B cell (primary cell): ENCODE measurements at regions not wholly inside any gene's neighbourhood (a gene's known extent, or its start where the extent isn't known, plus 50 kb on each side); places are given as distances from the start of the nearest gene placed in this dataset.

Experiments used
- ATAC-seq: fragments of 200-7000 bp; cut with Tn5 transposase; one replicate; pipeline ENCODE4 v1.10.0; 2021; ENCODE audit warnings: low read depth, mild to moderate bottlenecking, moderate number of reproducible peaks, moderate library complexity
- CTCF ChIA-PET: fragments of 350-600 bp; sonication (Branson Sonifier 250); formaldehyde crosslinking; loops from one replicate; lab custom pipeline; 2021; ENCODE audit warnings: antibody characterized with exemption, inconsistent platforms; lab: Charles Lee
- POLR2A ChIA-PET: fragments of 350-600 bp; sonication (Branson Sonifier 250); formaldehyde crosslinking; loops from one replicate; lab custom pipeline; 2021; ENCODE audit warnings: antibody characterized with exemption; lab: Charles Lee
- DNase-seq: peaks from one replicate; pipeline ENCODE4 v3.0.0; 2013
- H2AFZ ChIP-seq: 2 replicates; pipeline ENCODE4 v1.6.1; 2012; ENCODE audit warnings: mild to moderate bottlenecking, low read depth, low read length; ENCODE audit not compliant: insufficient read depth, poor library complexity, severe bottlenecking
- H3K27ac ChIP-seq, 2 donors: 1 replicate in 1 of 2; 2 replicates in 1 of 2; pipeline ENCODE4 v1.5.1; 2012 to 2013; ENCODE audit warnings: low read length in 2 of 2, mild to moderate bottlenecking in 2 of 2, moderate library complexity in 1 of 2
- H3K27me3 ChIP-seq, 4 experiments: fragments of 200-600 bp in 1 of 4; sonication (generic) in 1 of 4; replicated peaks in 1 of 4; 1 replicate in 2 of 4; 2 replicates in 2 of 4; pipeline versions ENCODE4 v1.6.1 to v1.7.0; 2013 to 2016; ENCODE audit warnings: low read length in 3 of 4, mild to moderate bottlenecking in 2 of 4, mixed read lengths in 1 of 4, moderate library complexity in 1 of 4; ENCODE audit not compliant: insufficient read depth in 4 of 4, control insufficient read depth in 3 of 4; ENCODE audit errors: control extremely low read depth in 1 of 4
- H3K36me3 ChIP-seq, 2 experiments: replicated peaks in 1 of 2; 1 replicate in 1 of 2; 2 replicates in 1 of 2; pipeline versions ENCODE4 v1.6.1 to v1.7.1; 2013; ENCODE audit warnings: low read length in 1 of 2; ENCODE audit not compliant: insufficient read depth in 2 of 2, control insufficient read depth in 1 of 2; ENCODE audit errors: control extremely low read depth in 1 of 2, extremely low read depth in 1 of 2
- H3K4me1 ChIP-seq, 2 donors: fragments of 200-600 bp in 1 of 2; sonication (generic) in 1 of 2; 1 replicate in 1 of 2; 2 replicates in 1 of 2; pipeline versions ENCODE4 v1.5.1 to v1.6.1; 2013 to 2017; ENCODE audit warnings: low read length in 2 of 2; ENCODE audit not compliant: control insufficient read depth in 2 of 2, insufficient read depth in 2 of 2
- H3K4me2 ChIP-seq: replicated peaks from 2 replicates; pipeline ENCODE3; 2012; ENCODE audit warnings: mild to moderate bottlenecking, low read depth, low read length; ENCODE audit not compliant: poor library complexity, severe bottlenecking
- H3K4me3 ChIP-seq, 5 experiments: fragments of 200-600 bp in 1 of 5; sonication (generic) in 1 of 5; 1 replicate in 3 of 5; 2 replicates in 2 of 5; pipeline versions ENCODE4 v1.5.1 to v1.7.0; 2011 to 2016; ENCODE audit warnings: low read length in 4 of 5, mild to moderate bottlenecking in 4 of 5, low read depth in 2 of 5, control low read depth in 1 of 5, moderate library complexity in 1 of 5; ENCODE audit not compliant: insufficient read depth in 1 of 5; ENCODE audit errors: control extremely low read depth in 1 of 5, extremely low read depth in 1 of 5
- H3K79me2 ChIP-seq: fragments of 200-600 bp; sonication (generic); one replicate; pipeline ENCODE4 v1.6.0; 2016; ENCODE audit warnings: low read length; ENCODE audit not compliant: control insufficient read depth, insufficient read depth
- H3K9ac ChIP-seq: fragments of 200-600 bp; sonication (generic); 2 replicates; pipeline ENCODE4 v1.6.1; 2017; ENCODE audit warnings: mild to moderate bottlenecking, low read length, moderate library complexity
- H3K9me3 ChIP-seq, 3 donors: one replicate each; pipeline versions ENCODE4 v1.6.1 to v1.7.1; 2013; ENCODE audit warnings: low read length in 2 of 3; ENCODE audit not compliant: control insufficient read depth in 2 of 3, insufficient read depth in 1 of 3; ENCODE audit errors: control extremely low read depth in 1 of 3
- H4K20me1 ChIP-seq: 2 replicates; pipeline ENCODE4 v1.6.0; 2012; ENCODE audit warnings: mild to moderate bottlenecking, low read length; ENCODE audit not compliant: insufficient read depth, control insufficient read depth, poor library complexity, severe bottlenecking
- H3K27ac Mint-ChIP-seq: one replicate; pipeline ENCODE4 v1.8.0; 2021; ENCODE audit warnings: mixed read lengths
- H3K27me3 Mint-ChIP-seq: one replicate; pipeline ENCODE4 v1.8.0; 2021; ENCODE audit warnings: mixed read lengths
- H3K4me1 Mint-ChIP-seq: one replicate; pipeline ENCODE4 v1.8.0; 2021; ENCODE audit warnings: mixed read lengths
- H3K4me3 Mint-ChIP-seq: one replicate; pipeline ENCODE4 v1.8.0; 2021; ENCODE audit warnings: mixed read lengths
- H3K9me3 Mint-ChIP-seq: one replicate; pipeline ENCODE4 v1.8.0; 2022; ENCODE audit warnings: mixed read lengths; ENCODE audit not compliant: insufficient read depth
- EZH2 ChIP-seq: IDR thresholded peaks from 2 replicates; pipeline ENCODE4 v1.6.1; 2012; ENCODE audit warnings: borderline replicate concordance, low read depth, mild to moderate bottlenecking, moderate library complexity, low read length; ENCODE audit not compliant: insufficient read depth, poor library complexity, severe bottlenecking
- WGBS: methylation state at CpG from one replicate; pipeline ENCODE4 v1.1.5; 2013; ENCODE audit warnings: missing lambda C conversion rate; ENCODE audit not compliant: insufficient coverage; 5-methylcytosine and 5-hydroxymethylcytosine counted together
- intact Hi-C: fragments of 100-400 bp; cut with micrococcal nuclease; formaldehyde crosslinking; loops from one replicate; pipeline ENCODE4 v1.10.0; 2022
- TF ChIP-seq, protein P1 (sequence below): fragments of 200-600 bp; IDR thresholded peaks from one replicate; pipeline ENCODE4 v1.8.0; 2022; ENCODE audit warnings: antibody characterized with exemption, mild to moderate bottlenecking

DNA sequence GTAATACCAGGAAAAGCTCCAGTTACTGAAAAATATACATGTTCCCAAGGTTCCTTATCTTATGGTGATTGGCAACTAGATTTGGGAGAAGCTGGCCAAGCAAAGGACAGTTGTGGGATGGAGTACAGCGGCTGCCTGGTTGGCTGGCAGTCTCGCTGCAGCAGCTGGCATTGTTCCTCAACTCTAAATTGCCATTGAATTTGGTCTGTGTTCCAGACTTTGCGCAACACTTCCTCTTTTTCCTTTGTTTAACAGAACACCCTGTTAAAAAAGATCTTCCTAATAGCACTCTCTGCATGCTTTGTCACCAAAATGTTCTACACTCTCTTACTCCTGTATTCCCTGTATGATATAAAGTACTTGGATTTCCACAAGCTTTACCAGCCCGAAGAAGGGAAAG, 420.6 kb upstream of the RBMS3 start:
- Histone ChIP-seq H3K4me2 (no peak overlapping the region), H3K9ac (no peak overlapping the region), H2AFZ (no peak overlapping the region), H4K20me1 (no peaks in the 10 kb centered on the region), H3K79me2 (no peaks in the 10 kb centered on the region), H3K36me3 (no peaks in the 10 kb centered on the region), H3K4me1 (no peaks in the 10 kb centered on the region), H3K27me3 (no peaks in the 10 kb centered on the region), H3K4me3 (no peak overlapping the region), H3K9me3 (no peaks in the 10 kb centered on the region), H3K27ac (no peak overlapping the region)
- POLR2A ChIA-PET: no interaction called here
- H3K4me3 Mint-ChIP-seq: no peak overlapping the region
- ATAC-seq (no peak), DNase-seq (no peak)
- no peak overlapping the region for H3K27ac Mint-ChIP-seq
- H3K4me1 Mint-ChIP-seq: no peaks in the 10 kb centered on the region
- intact Hi-C loops: no loop called here
- no peak for TF ChIP-seq EZH2
- TF ChIP-seq, protein P1, sequence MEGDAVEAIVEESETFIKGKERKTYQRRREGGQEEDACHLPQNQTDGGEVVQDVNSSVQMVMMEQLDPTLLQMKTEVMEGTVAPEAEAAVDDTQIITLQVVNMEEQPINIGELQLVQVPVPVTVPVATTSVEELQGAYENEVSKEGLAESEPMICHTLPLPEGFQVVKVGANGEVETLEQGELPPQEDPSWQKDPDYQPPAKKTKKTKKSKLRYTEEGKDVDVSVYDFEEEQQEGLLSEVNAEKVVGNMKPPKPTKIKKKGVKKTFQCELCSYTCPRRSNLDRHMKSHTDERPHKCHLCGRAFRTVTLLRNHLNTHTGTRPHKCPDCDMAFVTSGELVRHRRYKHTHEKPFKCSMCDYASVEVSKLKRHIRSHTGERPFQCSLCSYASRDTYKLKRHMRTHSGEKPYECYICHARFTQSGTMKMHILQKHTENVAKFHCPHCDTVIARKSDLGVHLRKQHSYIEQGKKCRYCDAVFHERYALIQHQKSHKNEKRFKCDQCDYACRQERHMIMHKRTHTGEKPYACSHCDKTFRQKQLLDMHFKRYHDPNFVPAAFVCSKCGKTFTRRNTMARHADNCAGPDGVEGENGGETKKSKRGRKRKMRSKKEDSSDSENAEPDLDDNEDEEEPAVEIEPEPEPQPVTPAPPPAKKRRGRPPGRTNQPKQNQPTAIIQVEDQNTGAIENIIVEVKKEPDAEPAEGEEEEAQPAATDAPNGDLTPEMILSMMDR: no peak
- no peaks in the 10 kb centered on the region for H3K9me3 Mint-ChIP-seq
- H3K27me3 Mint-ChIP-seq: no peaks in the 10 kb centered on the region
- WGBS: 0% methylated on average over 2 of the region's 4 CpGs
- CTCF ChIA-PET: no interaction called here

DNA sequence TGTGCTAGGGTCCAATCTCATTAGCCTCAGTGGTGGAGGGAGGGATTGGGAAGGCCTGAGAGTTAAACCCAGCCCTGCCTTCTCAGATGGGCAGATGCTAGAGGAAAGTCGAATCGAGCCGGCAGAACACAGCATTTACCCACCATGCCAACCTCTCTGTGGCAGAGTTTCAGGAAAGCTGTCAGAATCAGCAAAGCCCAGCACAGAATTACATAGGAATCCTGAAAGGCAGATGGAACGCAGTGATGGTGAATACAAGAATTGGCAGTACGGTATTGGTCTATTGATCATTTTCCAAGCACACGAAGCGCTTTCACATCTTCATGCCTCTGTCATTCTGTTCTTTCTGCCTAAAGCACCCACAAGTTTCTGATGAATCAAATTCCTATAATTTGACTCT, 417.7 kb upstream of the RBMS3 start:
- no peak for ATAC-seq
- Mint-ChIP-seq H3K4me1 (no peaks in the 10 kb centered on the region), H3K27me3 (no peaks in the 10 kb centered on the region), H3K9me3 (no peaks in the 10 kb centered on the region), H3K4me3 (no peak overlapping the region), H3K27ac (no peak overlapping the region)
- no peaks in the 10 kb centered on the region for H3K27me3 ChIP-seq
- CTCF ChIA-PET: no interaction called here
- no peak for TF ChIP-seq EZH2
- TF ChIP-seq, protein P1: no peak
- no peaks in the 10 kb centered on the region for H3K9me3 ChIP-seq
- H3K36me3 ChIP-seq: no peaks in the 10 kb centered on the region
- POLR2A ChIA-PET: no interaction called here
- no peak overlapping the region for H3K9ac ChIP-seq
- no peak overlapping the region for H2AFZ ChIP-seq
- no peaks in the 10 kb centered on the region for H4K20me1 ChIP-seq
- H3K4me3 ChIP-seq: no peak overlapping the region
- no peak for DNase-seq
- no peak overlapping the region for H3K4me2 ChIP-seq
- H3K79me2 ChIP-seq: no peaks in the 10 kb centered on the region
- intact Hi-C loops: no loop called here
- H3K27ac ChIP-seq: no peak overlapping the region
- no peaks in the 10 kb centered on the region for H3K4me1 ChIP-seq
- no CpG with 5 or more reads among the region's 7 CpGs for WGBS
